AG09309 (cell line): ENCODE measurements at regions not wholly inside any gene's neighbourhood (a gene's known extent, or its start where the extent isn't known, plus 50 kb on each side); places are given as distances from the start of the nearest gene placed in this dataset.

ENCODE experiments used
- DNase-seq: peaks from one replicate; pipeline ENCODE4 v3.0.0-alpha.2; 2010; ENCODE audit warnings: low read depth
- H3K4me3 ChIP-seq: 2 replicates; pipeline ENCODE4 v1.5.1; 2011; ENCODE audit warnings: mild to moderate bottlenecking, low read depth, low read length, moderate library complexity; ENCODE audit not compliant: control insufficient read depth
- CTCF ChIP-seq: IDR thresholded peaks from 2 replicates; pipeline ENCODE4 v1.5.1; 2011; ENCODE audit warnings: mild to moderate bottlenecking, low read depth, low read length, inconsistent platforms; ENCODE audit not compliant: insufficient read depth, control insufficient read depth; ENCODE audit errors: missing control alignments

GRCh38 chr7:84412161-84412969 lies 217.8 kb upstream of the SEMA3A start:
- TF ChIP-seq CTCF = no peak
- DNase-seq = peak; percentile 97
- no peak overlapping the region for H3K4me3 ChIP-seq

GRCh38 chr7:84399661-84400060 lies 205.1 kb upstream of the SEMA3A start:
- no peak overlapping the region for H3K4me3 ChIP-seq
- no peak for TF ChIP-seq CTCF
- DNase-seq = no peak

GRCh38 chr7:84394219-84394618 lies 199.6 kb upstream of the SEMA3A start:
- DNase-seq = no peak
- no peak for TF ChIP-seq CTCF
- no peak overlapping the region for H3K4me3 ChIP-seq

GRCh38 chr7:84393786-84394185 lies 199.2 kb upstream of the SEMA3A start:
- peak; percentile 18 for DNase-seq
- no peak overlapping the region for H3K4me3 ChIP-seq
- no peak for TF ChIP-seq CTCF

GRCh38 chr7:84390845-84391244 lies 196.3 kb upstream of the SEMA3A start:
- no peak overlapping the region for H3K4me3 ChIP-seq
- no peak for TF ChIP-seq CTCF
- DNase-seq = no peak

- no peak overlapping the region for H3K4me3 ChIP-seq
- TF ChIP-seq CTCF = no peak
- DNase-seq = no peak
Measured at GRCh38 chr7:84389242-84389641, 194.7 kb upstream of the SEMA3A start.

- no peak overlapping the region for H3K4me3 ChIP-seq
- no peak for DNase-seq
- no peak for TF ChIP-seq CTCF
Measured at GRCh38 chr7:84387595-84387994, 193.0 kb upstream of the SEMA3A start.
